ENCODE measurements at regions not wholly inside any gene's neighbourhood (a gene's known extent, or its start where the extent isn't known, plus 50 kb on each side); places are given as distances from the start of the nearest gene placed in this dataset.

- TF ChIP-seq CTCF (IDR thresholded peaks at IDR 0.05) (no peak), POLR2A (IDR thresholded peaks at IDR 0.05) (no peak)
Observed at GRCh38 chr17:71440513-71440912, 680.3 kb upstream of the SOX9 start.

All from vagina (tissue), 2 donors.